ENCODE measurements at regions not wholly inside any gene's neighbourhood (a gene's known extent, or its start where the extent isn't known, plus 50 kb on each side); places are given as distances from the start of the nearest gene placed in this dataset.
A peak's percentile ranks its signal among the peaks of the same experiment; 100 is the strongest.

- TF ChIP-seq POLR2A (IDR thresholded peaks at IDR 0.05; ENCODE audit: low read length) (no peak), GATA1 (IDR thresholded peaks at IDR 0.05; ENCODE audit: low read depth, low read length) (no peak)
- peak; percentile 11 to 43 for DNase-seq
Measured at GRCh38 chr5:117713585-117714198, 1139.1 kb upstream of the SEMA6A start.

GRCh38 chr5:117701062-117701461 is 1126.4 kb upstream of the SEMA6A start:
- no peak for DNase-seq
- no peak for TF ChIP-seq POLR2A (IDR thresholded peaks at IDR 0.05; ENCODE audit: low read length)
- TF ChIP-seq GATA1 (IDR thresholded peaks at IDR 0.05; ENCODE audit: low read depth, low read length), result no peak

GRCh38 chr5:117692606-117693005 is 1118.0 kb upstream of the SEMA6A start:
- TF ChIP-seq GATA1 (IDR thresholded peaks at IDR 0.05; ENCODE audit: low read depth, low read length) (no peak), POLR2A (IDR thresholded peaks at IDR 0.05; ENCODE audit: low read length) (no peak)
- DNase-seq, result no peak

- no peak for DNase-seq
- TF ChIP-seq GATA1 (IDR thresholded peaks at IDR 0.05; ENCODE audit: low read depth, low read length) (no peak), POLR2A (IDR thresholded peaks at IDR 0.05; ENCODE audit: low read length) (no peak)
Measured at GRCh38 chr5:117691081-117691870, 1116.7 kb upstream of the SEMA6A start.

- no peak for TF ChIP-seq POLR2A (IDR thresholded peaks at IDR 0.05; ENCODE audit: low read length)
- TF ChIP-seq GATA1 (IDR thresholded peaks at IDR 0.05; ENCODE audit: low read depth, low read length), result no peak
- DNase-seq, result no peak
Measured at GRCh38 chr5:117690612-117691011, 1116.0 kb upstream of the SEMA6A start.

GRCh38 chr5:117686926-117687325 is 1112.3 kb upstream of the SEMA6A start:
- TF ChIP-seq POLR2A (IDR thresholded peaks at IDR 0.05; ENCODE audit: low read length), result no peak
- TF ChIP-seq GATA1 (IDR thresholded peaks at IDR 0.05; ENCODE audit: low read depth, low read length), result no peak

GRCh38 chr5:117682416-117682815 is 1107.8 kb upstream of the SEMA6A start:
- TF ChIP-seq GATA1 (IDR thresholded peaks at IDR 0.05; ENCODE audit: low read depth, low read length) (no peak), POLR2A (IDR thresholded peaks at IDR 0.05; ENCODE audit: low read length) (no peak)
- no peak for DNase-seq

More at GRCh38 chr5:117686926-117687325, 1112.3 kb upstream of the SEMA6A start:
- DNase-seq, result no peak

GRCh38 chr5:117681431-117682254 is 1107.0 kb upstream of the SEMA6A start:
- no peak for TF ChIP-seq POLR2A (IDR thresholded peaks at IDR 0.05; ENCODE audit: low read length)
- TF ChIP-seq GATA1 (IDR thresholded peaks at IDR 0.05; ENCODE audit: low read depth, low read length), result no peak
- DNase-seq, result no peak

GRCh38 chr5:117680426-117680825 is 1105.8 kb upstream of the SEMA6A start:
- TF ChIP-seq GATA1 (IDR thresholded peaks at IDR 0.05; ENCODE audit: low read depth, low read length) (no peak), POLR2A (IDR thresholded peaks at IDR 0.05; ENCODE audit: low read length) (no peak)
- no peak for DNase-seq

GRCh38 chr5:117679046-117679445 is 1104.4 kb upstream of the SEMA6A start:
- TF ChIP-seq POLR2A (IDR thresholded peaks at IDR 0.05; ENCODE audit: low read length) (no peak), GATA1 (IDR thresholded peaks at IDR 0.05; ENCODE audit: low read depth, low read length) (no peak)
- DNase-seq, result no peak

- TF ChIP-seq GATA1 (IDR thresholded peaks at IDR 0.05; ENCODE audit: low read depth, low read length), result no peak
- no peak for TF ChIP-seq POLR2A (IDR thresholded peaks at IDR 0.05; ENCODE audit: low read length)
- DNase-seq, result no peak
Measured at GRCh38 chr5:117675646-117676045, 1101.0 kb upstream of the SEMA6A start.

GRCh38 chr5:117671551-117671950 is 1096.9 kb upstream of the SEMA6A start:
- DNase-seq, result no peak
- TF ChIP-seq POLR2A (IDR thresholded peaks at IDR 0.05; ENCODE audit: low read length) (no peak), GATA1 (IDR thresholded peaks at IDR 0.05; ENCODE audit: low read depth, low read length) (no peak)

- no peak for DNase-seq
- TF ChIP-seq GATA1 (IDR thresholded peaks at IDR 0.05; ENCODE audit: low read depth, low read length), result no peak
- TF ChIP-seq POLR2A (IDR thresholded peaks at IDR 0.05; ENCODE audit: low read length), result no peak
Measured at GRCh38 chr5:117667105-117667504, 1092.5 kb upstream of the SEMA6A start.

- TF ChIP-seq POLR2A (IDR thresholded peaks at IDR 0.05; ENCODE audit: low read length), result no peak
Measured at GRCh38 chr5:117665121-117665520, 1090.5 kb upstream of the SEMA6A start.

More at GRCh38 chr5:117665121-117665520, 1090.5 kb upstream of the SEMA6A start:
- DNase-seq, result no peak
